ENCODE measurements at regions not wholly inside any gene's neighbourhood (a gene's known extent, or its start where the extent isn't known, plus 50 kb on each side); places are given as distances from the start of the nearest gene placed in this dataset.

DNA sequence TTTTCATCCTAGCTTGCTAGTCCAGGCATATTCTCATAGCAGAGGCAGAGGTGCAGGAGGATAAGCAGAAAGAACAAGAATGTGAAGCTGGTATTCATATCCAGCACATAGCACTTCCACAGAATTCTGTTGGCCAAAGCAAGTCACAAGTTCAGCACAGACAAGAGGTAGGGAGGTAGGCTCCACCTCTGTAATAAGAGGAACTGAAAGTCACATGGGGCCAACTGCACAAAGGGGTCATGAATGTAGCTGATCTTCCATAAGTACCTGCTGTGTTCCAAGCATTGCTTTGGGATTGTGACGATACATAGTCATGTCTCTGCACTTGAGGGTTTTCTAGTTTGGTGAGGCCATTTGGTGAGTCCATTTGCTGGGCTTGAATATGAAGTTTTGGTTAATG lies 110.8 kb upstream of the MPHOSPH6 start:
- TF ChIP-seq, protein P1, sequence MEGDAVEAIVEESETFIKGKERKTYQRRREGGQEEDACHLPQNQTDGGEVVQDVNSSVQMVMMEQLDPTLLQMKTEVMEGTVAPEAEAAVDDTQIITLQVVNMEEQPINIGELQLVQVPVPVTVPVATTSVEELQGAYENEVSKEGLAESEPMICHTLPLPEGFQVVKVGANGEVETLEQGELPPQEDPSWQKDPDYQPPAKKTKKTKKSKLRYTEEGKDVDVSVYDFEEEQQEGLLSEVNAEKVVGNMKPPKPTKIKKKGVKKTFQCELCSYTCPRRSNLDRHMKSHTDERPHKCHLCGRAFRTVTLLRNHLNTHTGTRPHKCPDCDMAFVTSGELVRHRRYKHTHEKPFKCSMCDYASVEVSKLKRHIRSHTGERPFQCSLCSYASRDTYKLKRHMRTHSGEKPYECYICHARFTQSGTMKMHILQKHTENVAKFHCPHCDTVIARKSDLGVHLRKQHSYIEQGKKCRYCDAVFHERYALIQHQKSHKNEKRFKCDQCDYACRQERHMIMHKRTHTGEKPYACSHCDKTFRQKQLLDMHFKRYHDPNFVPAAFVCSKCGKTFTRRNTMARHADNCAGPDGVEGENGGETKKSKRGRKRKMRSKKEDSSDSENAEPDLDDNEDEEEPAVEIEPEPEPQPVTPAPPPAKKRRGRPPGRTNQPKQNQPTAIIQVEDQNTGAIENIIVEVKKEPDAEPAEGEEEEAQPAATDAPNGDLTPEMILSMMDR (IDR thresholded peaks at IDR 0.05), result no peak
- TF ChIP-seq, protein P2, sequence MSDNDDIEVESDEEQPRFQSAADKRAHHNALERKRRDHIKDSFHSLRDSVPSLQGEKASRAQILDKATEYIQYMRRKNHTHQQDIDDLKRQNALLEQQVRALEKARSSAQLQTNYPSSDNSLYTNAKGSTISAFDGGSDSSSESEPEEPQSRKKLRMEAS (IDR thresholded peaks at IDR 0.05; ENCODE audit: low read depth), result no peak
- no peak for TF ChIP-seq FOXJ3 (CRISPR knock-in tag; IDR thresholded peaks at IDR 0.05)
- TF ChIP-seq, protein P3, sequence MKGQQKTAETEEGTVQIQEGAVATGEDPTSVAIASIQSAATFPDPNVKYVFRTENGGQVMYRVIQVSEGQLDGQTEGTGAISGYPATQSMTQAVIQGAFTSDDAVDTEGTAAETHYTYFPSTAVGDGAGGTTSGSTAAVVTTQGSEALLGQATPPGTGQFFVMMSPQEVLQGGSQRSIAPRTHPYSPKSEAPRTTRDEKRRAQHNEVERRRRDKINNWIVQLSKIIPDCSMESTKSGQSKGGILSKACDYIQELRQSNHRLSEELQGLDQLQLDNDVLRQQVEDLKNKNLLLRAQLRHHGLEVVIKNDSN (IDR thresholded peaks at IDR 0.05; ENCODE audit: borderline replicate concordance, low read depth), result no peak
- no peak for TF ChIP-seq RFX5 (IDR thresholded peaks at IDR 0.05; ENCODE audit: low read length)

Data from SK-N-SH (cell line).